ENCODE measurements at regions not wholly inside any gene's neighbourhood (a gene's known extent, or its start where the extent isn't known, plus 50 kb on each side); places are given as distances from the start of the nearest gene placed in this dataset.

- no peak for TF ChIP-seq EZH2 (IDR thresholded peaks at IDR 0.05; ENCODE audit: insufficient read depth, poor library complexity, severe bottlenecking)
- no peak for TF ChIP-seq EZH2phosphoT487 (IDR thresholded peaks at IDR 0.05; ENCODE audit: insufficient read depth, low read depth)
Measured at GRCh38 chr3:86229775-86230094, 761.2 kb downstream of the VGLL3 start.

Data from GM23248 (cell line).